Activated naive CD4-positive, alpha-beta T cell treated with anti-CD3 and anti-CD28 coated beads for 36 hours (primary cell): ENCODE measurements at regions not wholly inside any gene's neighbourhood (a gene's known extent, or its start where the extent isn't known, plus 50 kb on each side); places are given as distances from the start of the nearest gene placed in this dataset.

Experiments used
- CTCF ChIA-PET: fragments of 350-600 bp; sonication (Branson Sonifier 250); formaldehyde crosslinking; loops from one replicate; lab custom pipeline; 2021; ENCODE audit warnings: antibody characterized with exemption; lab: Charles Lee
- DNase-seq: peaks from one replicate; pipeline ENCODE4 v3.0.0-alpha.2; 2020
- H3K27ac Mint-ChIP-seq: one replicate; pipeline ENCODE4 v1.8.0; 2021; ENCODE audit warnings: mild to moderate bottlenecking, mixed read lengths
- H3K27me3 Mint-ChIP-seq: one replicate; pipeline ENCODE4 v1.8.0; 2021; ENCODE audit warnings: low read depth, mixed read lengths
- H3K36me3 Mint-ChIP-seq: one replicate; pipeline ENCODE4 v1.8.0; 2021; ENCODE audit warnings: low read depth, mixed read lengths
- H3K4me1 Mint-ChIP-seq: one replicate; pipeline ENCODE4 v1.8.0; 2021; ENCODE audit warnings: low read depth, mixed read lengths
- H3K4me3 Mint-ChIP-seq: one replicate; pipeline ENCODE4 v1.8.0; 2021; ENCODE audit warnings: mild to moderate bottlenecking, moderate library complexity, mixed read lengths
- H3K9me3 Mint-ChIP-seq: one replicate; pipeline ENCODE4 v1.8.0; 2021; ENCODE audit warnings: mixed read lengths
- intact Hi-C: fragments of 100-400 bp; cut with micrococcal nuclease; formaldehyde crosslinking; loops from one replicate; pipeline ENCODE4 v1.15.1; 2023

DNA sequence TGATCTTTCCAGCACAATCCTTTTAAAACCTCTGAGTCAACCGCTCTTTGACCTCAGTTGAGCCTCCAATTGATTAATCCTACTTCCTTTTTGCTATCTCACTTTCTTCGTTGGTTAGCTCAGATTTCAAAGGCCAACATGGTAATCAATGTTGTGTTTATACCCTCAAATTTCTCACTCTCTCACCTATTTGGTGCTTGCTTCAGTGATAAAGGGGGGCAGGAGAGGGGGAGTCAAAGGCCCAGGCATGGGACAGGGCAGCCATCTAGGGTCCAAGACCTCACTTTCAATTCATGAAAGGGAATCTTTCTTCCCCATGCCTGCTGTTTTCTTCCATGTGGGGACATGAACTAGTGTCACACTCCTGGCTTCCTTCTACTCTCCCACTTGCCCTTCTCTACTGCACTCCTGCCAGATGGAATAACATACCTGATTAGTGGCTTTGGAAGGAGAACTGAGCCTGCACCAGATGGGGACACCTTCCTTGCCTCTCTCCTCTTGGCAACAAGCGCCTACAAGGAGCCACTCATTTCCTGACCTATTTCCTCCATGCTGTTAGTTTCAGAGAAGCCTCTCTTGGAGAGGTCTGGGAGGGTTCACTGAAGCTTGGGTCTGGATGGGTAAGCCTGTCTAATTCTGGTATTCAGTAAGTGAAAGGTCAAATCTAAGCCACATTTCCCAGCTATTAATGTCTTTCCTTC lies 73.3 kb upstream of the ARHGAP29 start:
- Mint-ChIP-seq H3K36me3 (no peaks in the 10 kb centered on the region), H3K9me3 (no peaks in the 10 kb centered on the region), H3K4me1 (no peaks in the 10 kb centered on the region), H3K27ac (no peak overlapping the region), H3K4me3 (no peak overlapping the region), H3K27me3 (no peaks in the 10 kb centered on the region)
- CTCF ChIA-PET = interaction anchor here (0.5 kb wide), 1 partner anchor 195 kb away, joined by 3 read pairs; no protein-coding TSS in a partner anchor
- intact Hi-C loops = no loop called here
- DNase-seq = no peak

DNA sequence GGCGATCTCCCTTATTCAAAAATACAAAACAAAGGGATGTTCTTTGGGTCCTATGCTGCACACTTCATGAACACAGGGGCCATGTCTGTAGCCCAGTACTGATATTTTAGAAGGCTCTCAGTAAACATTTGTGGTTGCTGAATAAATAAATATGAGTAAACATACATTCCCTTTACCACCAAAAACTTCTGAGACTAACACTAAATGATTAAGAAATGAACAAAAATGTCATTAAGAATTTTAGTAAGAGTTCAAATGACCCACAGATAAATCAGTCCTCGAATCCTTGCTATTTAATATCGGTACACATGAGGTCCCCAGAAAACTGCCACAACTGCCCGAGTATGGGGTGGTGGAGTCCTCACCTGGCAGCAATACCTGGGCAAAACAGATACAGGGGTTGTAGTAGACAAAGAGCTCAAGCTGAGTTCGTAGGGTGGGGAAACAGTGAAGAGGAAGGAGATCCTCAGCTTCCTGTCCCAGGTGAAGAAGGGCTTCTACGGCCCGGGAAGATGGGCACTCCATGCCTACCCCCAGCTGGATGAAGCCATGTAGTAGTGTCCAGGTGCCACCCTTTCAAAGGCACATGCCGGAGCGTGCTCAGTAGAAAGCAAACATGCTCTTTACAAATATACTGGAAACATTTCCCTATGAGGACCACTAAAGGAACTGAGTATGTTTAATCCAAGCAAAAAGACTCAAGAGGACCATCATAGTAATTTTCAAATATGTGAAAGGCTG lies 72.6 kb upstream of the ARHGAP29 start:
- Mint-ChIP-seq H3K9me3 (no peaks in the 10 kb centered on the region), H3K4me1 (no peaks in the 10 kb centered on the region), H3K4me3 (no peak overlapping the region), H3K27me3 (peaks cover 3% of the 10 kb centered on the region), H3K36me3 (no peaks in the 10 kb centered on the region), H3K27ac (no peak overlapping the region)
- DNase-seq = no peak
- intact Hi-C loops = no loop called here
- CTCF ChIA-PET = interaction anchor here (0.5 kb wide), 1 partner anchor 195 kb away, joined by 3 read pairs; no protein-coding TSS in a partner anchor

DNA sequence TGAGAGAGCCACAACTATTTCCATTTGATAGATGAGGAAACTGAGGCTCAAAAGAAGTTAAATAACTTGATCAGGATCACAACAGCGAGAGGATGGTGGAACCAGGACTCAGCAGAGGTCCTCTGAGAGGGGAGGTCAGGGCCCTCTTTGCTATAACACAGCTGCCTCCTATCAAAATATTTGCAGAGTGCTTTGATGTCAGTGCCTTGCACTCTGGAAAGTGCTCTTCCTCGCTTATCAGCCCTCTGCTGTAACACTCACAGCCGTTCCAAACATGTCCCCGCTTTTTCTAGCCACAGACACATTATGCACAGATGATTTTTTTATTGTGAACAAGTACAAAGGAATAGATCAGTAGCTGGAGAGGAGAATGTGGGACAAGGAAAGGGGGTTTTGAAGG lies 71.8 kb upstream of the ARHGAP29 start:
- Mint-ChIP-seq H3K4me1 (no peaks in the 10 kb centered on the region), H3K27ac (no peak overlapping the region), H3K9me3 (no peaks in the 10 kb centered on the region), H3K4me3 (no peak overlapping the region), H3K36me3 (no peaks in the 10 kb centered on the region), H3K27me3 (peaks cover 6% of the 10 kb centered on the region)
- no peak for DNase-seq
- CTCF ChIA-PET = no interaction called here
- intact Hi-C loops = no loop called here

DNA sequence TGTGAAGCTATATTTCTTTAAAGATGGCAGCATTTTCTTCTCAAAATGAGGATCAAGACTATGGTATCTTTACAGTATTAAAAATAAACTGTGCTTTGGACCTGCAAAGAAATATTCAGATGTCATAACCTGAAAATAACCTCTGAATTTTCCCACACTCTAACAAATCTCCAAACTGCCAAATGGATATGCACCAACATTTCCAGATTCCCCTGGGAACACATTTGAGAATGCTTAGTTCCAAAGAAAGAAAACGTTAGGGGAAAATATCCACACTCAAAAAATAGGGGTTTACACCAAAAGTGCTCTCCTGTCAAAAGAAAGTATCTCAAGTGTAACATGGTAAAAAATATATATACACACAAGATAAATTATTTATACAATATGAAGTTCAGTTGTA lies 69.1 kb upstream of the ARHGAP29 start:
- Mint-ChIP-seq H3K4me3 (no peak overlapping the region), H3K36me3 (no peaks in the 10 kb centered on the region), H3K4me1 (no peaks in the 10 kb centered on the region), H3K27me3 (peaks cover 14% of the 10 kb centered on the region), H3K27ac (no peak overlapping the region), H3K9me3 (no peaks in the 10 kb centered on the region)
- intact Hi-C loops = no loop called here
- DNase-seq = no peak
- CTCF ChIA-PET = no interaction called here

DNA sequence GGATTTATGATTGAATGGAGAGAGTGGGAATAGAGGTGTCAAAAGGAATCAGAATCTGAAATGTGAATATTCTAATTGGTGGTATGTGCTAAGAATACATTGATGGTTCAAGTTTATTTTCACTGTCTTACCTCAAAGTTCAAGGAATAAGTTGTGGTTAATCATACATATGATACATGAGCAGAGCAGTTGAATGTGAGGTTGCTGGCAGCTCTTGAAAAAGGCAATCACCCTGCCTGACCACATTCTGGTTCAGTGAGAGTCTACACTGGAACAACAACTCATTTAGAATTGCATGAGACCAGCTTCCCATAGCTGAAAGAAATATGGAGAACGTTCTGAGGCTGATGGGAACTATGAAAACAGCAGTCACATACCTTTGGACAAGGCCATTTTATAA lies 68.3 kb upstream of the ARHGAP29 start:
- H3K27ac Mint-ChIP-seq = no peak overlapping the region
- intact Hi-C loops = no loop called here
- no peaks in the 10 kb centered on the region for H3K4me1 Mint-ChIP-seq
- CTCF ChIA-PET = no interaction called here
- H3K9me3 Mint-ChIP-seq = no peaks in the 10 kb centered on the region
- peaks cover 14% of the 10 kb centered on the region for H3K27me3 Mint-ChIP-seq
- no peak overlapping the region for H3K4me3 Mint-ChIP-seq
- DNase-seq = no peak
- no peaks in the 10 kb centered on the region for H3K36me3 Mint-ChIP-seq

DNA sequence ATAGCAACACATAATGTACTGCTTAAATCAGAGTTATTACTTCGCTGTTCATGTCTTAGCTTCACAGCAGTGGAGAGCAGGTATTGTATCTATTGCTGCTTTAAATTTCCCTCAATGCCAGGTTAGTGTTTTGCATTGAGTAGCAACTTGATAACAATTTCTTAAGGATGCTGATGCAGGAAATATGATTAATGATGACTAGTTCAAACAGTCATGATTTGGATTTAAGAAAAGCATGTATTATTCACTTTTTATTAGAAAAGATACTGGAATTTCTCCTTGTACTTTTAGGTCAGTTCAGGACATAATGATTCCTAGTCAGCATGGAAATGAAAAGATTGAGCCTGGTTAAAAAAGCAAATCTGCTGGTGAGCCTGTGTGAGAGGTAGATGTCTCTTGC lies 67.2 kb upstream of the ARHGAP29 start:
- no peaks in the 10 kb centered on the region for H3K9me3 Mint-ChIP-seq
- H3K27ac Mint-ChIP-seq = no peak overlapping the region
- DNase-seq = no peak
- no peaks in the 10 kb centered on the region for H3K36me3 Mint-ChIP-seq
- H3K4me1 Mint-ChIP-seq = no peaks in the 10 kb centered on the region
- H3K27me3 Mint-ChIP-seq = peaks cover 16% of the 10 kb centered on the region
- CTCF ChIA-PET = no interaction called here
- no peak overlapping the region for H3K4me3 Mint-ChIP-seq
- intact Hi-C loops = no loop called here

DNA sequence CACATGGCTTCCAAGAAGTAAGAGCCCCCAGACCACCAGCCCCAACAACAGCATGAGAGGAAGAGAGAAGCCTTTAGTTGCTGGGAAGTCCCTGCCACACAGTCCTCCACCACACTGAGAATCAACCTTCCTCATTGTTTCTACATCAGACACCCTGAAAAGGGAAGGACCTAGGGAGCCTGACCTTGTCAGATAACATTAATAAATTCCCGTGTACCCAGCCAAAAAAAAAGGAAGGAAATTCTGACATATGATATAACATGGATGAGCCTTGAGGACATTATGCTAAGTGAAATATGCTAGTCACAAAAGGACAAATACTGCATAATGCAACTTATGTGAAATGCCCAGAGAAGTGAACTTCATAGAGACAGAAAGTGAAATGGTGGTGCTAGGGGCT lies 65.6 kb upstream of the ARHGAP29 start:
- peaks cover 16% of the 10 kb centered on the region for H3K27me3 Mint-ChIP-seq
- H3K27ac Mint-ChIP-seq = no peak overlapping the region
- no peak for DNase-seq
- CTCF ChIA-PET = no interaction called here
- H3K4me3 Mint-ChIP-seq = no peak overlapping the region
- intact Hi-C loops = no loop called here
- H3K4me1 Mint-ChIP-seq = no peaks in the 10 kb centered on the region
- no peaks in the 10 kb centered on the region for H3K36me3 Mint-ChIP-seq
- H3K9me3 Mint-ChIP-seq = no peaks in the 10 kb centered on the region

DNA sequence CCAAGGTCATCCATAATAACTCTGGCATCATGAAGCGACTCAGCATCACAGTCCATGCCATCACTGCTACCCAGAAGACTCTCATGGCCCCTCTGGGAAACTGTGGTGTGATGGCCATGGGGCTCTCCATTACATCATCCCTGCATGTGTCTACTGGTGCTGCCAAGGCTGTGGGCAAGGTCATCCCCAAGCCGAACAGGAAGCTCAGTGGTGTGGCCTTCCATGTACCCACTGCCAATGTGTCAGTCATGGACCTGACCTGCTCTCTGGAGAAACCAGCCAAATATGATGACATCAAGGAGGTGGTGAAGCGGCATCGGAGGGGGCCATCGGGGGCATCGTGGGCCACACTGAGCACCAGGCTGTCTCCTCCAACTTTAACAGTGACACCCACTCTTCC lies 65.1 kb upstream of the ARHGAP29 start:
- peaks cover 16% of the 10 kb centered on the region for H3K27me3 Mint-ChIP-seq
- H3K4me3 Mint-ChIP-seq = no peak overlapping the region
- no peaks in the 10 kb centered on the region for H3K4me1 Mint-ChIP-seq
- no peak for DNase-seq
- no peak overlapping the region for H3K27ac Mint-ChIP-seq
- H3K36me3 Mint-ChIP-seq = no peaks in the 10 kb centered on the region
- no peaks in the 10 kb centered on the region for H3K9me3 Mint-ChIP-seq
- intact Hi-C loops = no loop called here
- CTCF ChIA-PET = no interaction called here

DNA sequence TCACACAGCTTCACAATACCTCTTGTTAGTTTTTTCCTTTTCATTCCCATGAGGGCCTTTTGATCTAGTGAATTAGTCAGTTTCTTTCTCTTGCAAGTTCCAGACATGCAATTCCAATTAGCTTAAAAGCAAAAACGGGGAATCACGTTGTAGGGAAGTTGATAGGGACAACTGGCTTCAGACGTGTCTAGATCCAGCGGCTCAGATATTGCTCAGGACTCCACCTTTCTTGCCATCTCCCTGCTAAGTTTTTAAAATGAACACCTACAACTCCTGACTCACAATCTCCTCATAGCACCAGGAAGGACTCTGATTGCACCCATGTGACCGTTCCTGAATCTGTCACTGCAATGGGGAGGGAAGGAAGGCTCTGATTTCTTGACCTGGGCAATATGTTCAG lies 63.8 kb upstream of the ARHGAP29 start:
- no peaks in the 10 kb centered on the region for H3K4me1 Mint-ChIP-seq
- CTCF ChIA-PET = interaction anchor here (0.6 kb wide), 1 partner anchor 14 kb away, joined by 3 read pairs; no protein-coding TSS in a partner anchor
- intact Hi-C loops = no loop called here
- peaks cover 16% of the 10 kb centered on the region for H3K27me3 Mint-ChIP-seq
- no peaks in the 10 kb centered on the region for H3K9me3 Mint-ChIP-seq
- no peaks in the 10 kb centered on the region for H3K36me3 Mint-ChIP-seq
- H3K27ac Mint-ChIP-seq = no peak overlapping the region
- DNase-seq = no peak
- H3K4me3 Mint-ChIP-seq = no peak overlapping the region

DNA sequence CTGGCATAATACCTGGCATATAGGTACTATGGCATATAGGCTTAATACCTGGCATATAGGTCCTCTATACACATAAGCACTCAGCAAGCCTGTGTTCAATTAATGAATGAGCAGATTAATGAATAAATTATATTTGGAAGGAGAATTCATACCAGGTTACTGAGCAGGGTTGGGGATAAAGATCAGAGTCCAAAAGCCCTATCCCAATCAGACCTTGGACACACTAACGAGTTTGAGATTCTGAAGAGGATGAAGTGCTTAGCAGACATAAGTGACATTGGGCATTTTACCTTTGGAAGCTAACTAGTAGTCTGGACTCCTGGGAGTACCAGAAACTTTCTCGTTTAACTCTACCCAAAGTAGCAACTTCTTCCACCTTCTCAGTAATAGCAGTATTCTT lies 63.3 kb upstream of the ARHGAP29 start:
- Mint-ChIP-seq H3K4me3 (no peak overlapping the region), H3K9me3 (no peaks in the 10 kb centered on the region), H3K36me3 (no peaks in the 10 kb centered on the region), H3K27me3 (peaks cover 16% of the 10 kb centered on the region), H3K4me1 (no peaks in the 10 kb centered on the region), H3K27ac (no peak overlapping the region)
- intact Hi-C loops = no loop called here
- no peak for DNase-seq
- CTCF ChIA-PET = no interaction called here

DNA sequence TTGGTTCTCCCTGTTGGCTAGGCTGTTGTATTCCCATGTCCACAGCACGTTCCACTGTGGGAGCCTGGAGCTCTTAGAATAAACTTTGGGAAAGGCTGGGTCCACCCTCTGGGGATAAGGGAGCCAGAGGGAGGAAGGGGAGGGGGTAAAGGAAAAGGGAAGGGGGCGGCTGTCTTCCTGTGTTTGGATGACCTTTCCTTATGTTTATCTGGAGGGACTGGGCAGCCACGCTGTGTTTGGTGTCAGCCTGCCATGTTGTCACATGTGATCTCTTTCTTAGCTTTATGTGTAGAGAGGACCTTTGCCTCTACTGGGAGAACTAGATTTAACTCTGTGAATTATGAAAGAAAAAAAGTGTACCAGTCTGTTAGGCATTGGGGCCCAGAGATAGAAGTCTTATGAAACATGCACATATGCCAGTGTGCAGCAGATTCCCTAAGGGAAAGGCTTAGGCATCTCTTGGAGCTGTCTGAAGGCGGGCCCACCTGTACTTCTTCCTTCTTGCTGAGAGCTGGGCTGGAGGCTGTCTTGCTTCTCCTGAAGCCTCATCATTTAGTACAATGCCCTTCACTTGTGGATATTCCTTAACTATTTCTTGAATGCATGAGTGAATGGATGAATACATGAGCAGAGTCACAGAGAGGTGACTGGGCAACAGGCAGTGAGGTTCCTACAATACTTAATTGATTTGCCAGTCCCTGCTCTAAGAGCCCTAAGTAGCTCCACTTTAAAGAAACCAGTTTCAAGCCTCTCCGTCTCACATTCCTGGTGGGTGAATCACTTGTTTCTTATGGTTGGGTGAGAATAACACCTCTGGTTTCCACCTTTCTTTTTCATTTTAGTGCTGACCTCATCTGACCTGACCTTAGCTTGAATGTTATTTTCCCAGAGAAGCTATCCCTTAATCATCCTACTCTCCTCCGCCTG lies 62.5 kb upstream of the ARHGAP29 start:
- CTCF ChIA-PET = no interaction called here
- H3K4me3 Mint-ChIP-seq = no peak overlapping the region
- H3K36me3 Mint-ChIP-seq = no peaks in the 10 kb centered on the region
- no peak for DNase-seq
- H3K9me3 Mint-ChIP-seq = no peaks in the 10 kb centered on the region
- H3K27ac Mint-ChIP-seq = no peak overlapping the region
- no peaks in the 10 kb centered on the region for H3K4me1 Mint-ChIP-seq
- H3K27me3 Mint-ChIP-seq = peaks cover 13% of the 10 kb centered on the region
- intact Hi-C loops = no loop called here

DNA sequence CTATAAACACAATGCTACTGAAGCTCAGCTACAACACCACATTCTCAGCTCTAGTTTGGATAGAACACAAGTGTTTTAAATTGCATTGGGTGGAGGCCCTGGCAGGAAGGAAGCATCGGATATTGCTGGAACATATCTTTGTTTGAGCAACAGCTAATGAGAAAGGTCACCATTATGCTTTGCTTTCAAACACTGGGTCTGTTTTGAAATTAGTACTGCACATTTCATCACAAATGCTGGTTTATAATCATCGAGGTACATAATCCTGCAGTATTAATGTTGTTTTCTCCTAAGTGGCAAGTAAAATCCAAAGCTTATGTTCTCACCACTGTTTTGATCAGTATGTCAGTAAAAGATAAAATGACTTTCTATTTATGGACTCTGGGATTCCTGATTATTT lies 61.5 kb upstream of the ARHGAP29 start:
- intact Hi-C loops = no loop called here
- no peaks in the 10 kb centered on the region for H3K36me3 Mint-ChIP-seq
- H3K9me3 Mint-ChIP-seq = no peaks in the 10 kb centered on the region
- H3K27ac Mint-ChIP-seq = no peak overlapping the region
- peaks cover 10% of the 10 kb centered on the region for H3K27me3 Mint-ChIP-seq
- no peak for DNase-seq
- H3K4me3 Mint-ChIP-seq = no peak overlapping the region
- CTCF ChIA-PET = no interaction called here
- no peaks in the 10 kb centered on the region for H3K4me1 Mint-ChIP-seq
